ENCODE measurements at regions not wholly inside any gene's neighbourhood (a gene's known extent, or its start where the extent isn't known, plus 50 kb on each side); places are given as distances from the start of the nearest gene placed in this dataset.

GRCh38 chr20:60579941-60580515 lies 621.8 kb downstream of the CDH26 start:
- Histone ChIP-seq H3K36me3 (ENCODE audit: control insufficient read depth in 2 of 3, insufficient read depth in 3 of 3, low read length in 3 of 3) (no peaks in the 10 kb centered on the region), H3K4me3 (ENCODE audit: low read length in 3 of 3) (no peak overlapping the region), H3K9ac (ENCODE audit: low read length in 3 of 3) (no peak overlapping the region), H3K9me3 (ENCODE audit: control insufficient read depth in 2 of 3, insufficient read depth in 1 of 3, low read length in 3 of 3) (no peaks in the 10 kb centered on the region), H3K27me3 (ENCODE audit: control insufficient read depth, insufficient read depth, low read length) (no peaks in the 10 kb centered on the region), H3K4me1 (ENCODE audit: control insufficient read depth in 2 of 3, insufficient read depth in 2 of 3, low read depth in 1 of 3, low read length in 3 of 3) (no peaks in the 10 kb centered on the region), H3K27ac (ENCODE audit: low read depth in 2 of 2, low read length in 2 of 2) (no peak overlapping the region)
- TF ChIP-seq CTCF (IDR thresholded peaks at IDR 0.05; ENCODE audit: borderline replicate concordance, extremely low read depth, insufficient read depth) = no peak
- FAIRE-seq = no peak
- DNase-seq = no peak
- intact Hi-C loops (cut with DNase I) = no loop called here

GRCh38 chr20:60581606-60582115 lies 623.4 kb downstream of the CDH26 start:
- DNase-seq = no peak

DNA sequence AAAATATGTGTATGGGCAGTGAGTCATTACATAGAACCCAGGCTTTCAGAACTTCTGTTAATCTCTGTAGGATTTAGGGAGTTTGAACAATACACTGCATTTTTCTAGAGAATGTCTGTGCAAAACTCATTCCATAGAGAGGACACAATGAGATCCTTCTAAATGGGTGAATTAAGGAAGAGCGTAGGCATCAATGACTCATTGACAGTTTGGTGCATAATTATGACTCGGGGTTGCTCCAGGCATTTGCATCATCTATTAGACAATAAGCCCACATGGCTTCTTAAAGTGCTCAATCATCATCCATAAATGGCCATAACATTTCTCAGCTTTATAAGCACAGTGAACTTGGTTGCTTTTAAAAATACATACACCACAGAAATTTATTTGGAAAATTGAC lies 625.5 kb downstream of the CDH26 start:
- no peak overlapping the region for H3K9ac ChIP-seq (ENCODE audit: low read length in 3 of 3)
- intact Hi-C loops (cut with DNase I) = no loop called here
- FAIRE-seq = no peak
- no peaks in the 10 kb centered on the region for H3K9me3 ChIP-seq (ENCODE audit: control insufficient read depth in 2 of 3, insufficient read depth in 1 of 3, low read length in 3 of 3)
- H3K4me1 ChIP-seq (ENCODE audit: control insufficient read depth in 2 of 3, insufficient read depth in 2 of 3, low read depth in 1 of 3, low read length in 3 of 3) = no peaks in the 10 kb centered on the region
- H3K27me3 ChIP-seq (ENCODE audit: control insufficient read depth, insufficient read depth, low read length) = no peaks in the 10 kb centered on the region
- TF ChIP-seq CTCF (IDR thresholded peaks at IDR 0.05; ENCODE audit: borderline replicate concordance, extremely low read depth, insufficient read depth) = no peak
- DNase-seq = no peak
- H3K27ac ChIP-seq (ENCODE audit: low read depth in 2 of 2, low read length in 2 of 2) = no peak overlapping the region
- H3K4me3 ChIP-seq (ENCODE audit: low read length in 3 of 3) = no peak overlapping the region
- H3K36me3 ChIP-seq (ENCODE audit: control insufficient read depth in 2 of 3, insufficient read depth in 3 of 3, low read length in 3 of 3) = no peaks in the 10 kb centered on the region

More at GRCh38 chr20:60581606-60582115, 623.4 kb downstream of the CDH26 start:
- Histone ChIP-seq H3K9me3 (ENCODE audit: control insufficient read depth in 2 of 3, insufficient read depth in 1 of 3, low read length in 3 of 3) (no peaks in the 10 kb centered on the region), H3K36me3 (ENCODE audit: control insufficient read depth in 2 of 3, insufficient read depth in 3 of 3, low read length in 3 of 3) (no peaks in the 10 kb centered on the region), H3K9ac (ENCODE audit: low read length in 3 of 3) (no peak overlapping the region), H3K4me1 (ENCODE audit: control insufficient read depth in 2 of 3, insufficient read depth in 2 of 3, low read depth in 1 of 3, low read length in 3 of 3) (no peaks in the 10 kb centered on the region), H3K4me3 (ENCODE audit: low read length in 3 of 3) (no peak overlapping the region), H3K27me3 (ENCODE audit: control insufficient read depth, insufficient read depth, low read length) (no peaks in the 10 kb centered on the region), H3K27ac (ENCODE audit: low read depth in 2 of 2, low read length in 2 of 2) (no peak overlapping the region)
- intact Hi-C loops (cut with DNase I) = no loop called here
- FAIRE-seq = no peak
- TF ChIP-seq CTCF (IDR thresholded peaks at IDR 0.05; ENCODE audit: borderline replicate concordance, extremely low read depth, insufficient read depth) = no peak

- FAIRE-seq (no peak), DNase-seq (no peak)
- intact Hi-C loops (cut with DNase I) = no loop called here
- Histone ChIP-seq H3K36me3 (ENCODE audit: control insufficient read depth in 2 of 3, insufficient read depth in 3 of 3, low read length in 3 of 3) (no peaks in the 10 kb centered on the region), H3K27me3 (ENCODE audit: control insufficient read depth, insufficient read depth, low read length) (no peaks in the 10 kb centered on the region), H3K4me1 (ENCODE audit: control insufficient read depth in 2 of 3, insufficient read depth in 2 of 3, low read depth in 1 of 3, low read length in 3 of 3) (no peaks in the 10 kb centered on the region), H3K9me3 (ENCODE audit: control insufficient read depth in 2 of 3, insufficient read depth in 1 of 3, low read length in 3 of 3) (no peaks in the 10 kb centered on the region), H3K27ac (ENCODE audit: low read depth in 2 of 2, low read length in 2 of 2) (no peak overlapping the region), H3K4me3 (ENCODE audit: low read length in 3 of 3) (no peak overlapping the region), H3K9ac (ENCODE audit: low read length in 3 of 3) (no peak overlapping the region)
- no peak for TF ChIP-seq CTCF (IDR thresholded peaks at IDR 0.05; ENCODE audit: borderline replicate concordance, extremely low read depth, insufficient read depth)
These were observed 626.0 kb downstream of the CDH26 start for GRCh38 chr20:60584221-60584620.

Data from kidney (tissue), 13 donors.